Inferior parietal cortex (tissue), 1 donor: ENCODE measurements at regions not wholly inside any gene's neighbourhood (a gene's known extent, or its start where the extent isn't known, plus 50 kb on each side); places are given as distances from the start of the nearest gene placed in this dataset.

Experiments
- DNase-seq: peaks from one replicate; pipeline ENCODE4 v3.0.0-alpha.2; 2016; ENCODE audit errors: extremely low spot score

DNA sequence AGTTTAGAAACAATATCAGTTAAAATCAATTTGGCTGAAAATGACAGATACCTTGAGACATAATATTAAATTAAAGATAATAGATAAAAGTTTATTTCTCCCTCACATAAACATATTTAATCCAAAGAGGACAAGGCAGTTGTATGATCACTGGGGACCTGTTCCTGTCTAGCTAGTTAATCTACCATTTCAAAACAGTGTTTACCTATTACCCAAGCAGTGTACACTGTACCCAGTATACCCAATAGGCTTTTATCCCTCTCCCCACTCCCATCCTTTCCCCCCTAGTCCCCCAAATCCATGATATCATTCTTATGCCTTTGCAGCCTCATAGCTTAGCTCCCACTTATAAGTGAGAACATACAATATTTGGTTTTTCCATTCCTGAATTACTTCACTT lies 229.7 kb upstream of the LARGE1 start:
- no peak for DNase-seq

DNA sequence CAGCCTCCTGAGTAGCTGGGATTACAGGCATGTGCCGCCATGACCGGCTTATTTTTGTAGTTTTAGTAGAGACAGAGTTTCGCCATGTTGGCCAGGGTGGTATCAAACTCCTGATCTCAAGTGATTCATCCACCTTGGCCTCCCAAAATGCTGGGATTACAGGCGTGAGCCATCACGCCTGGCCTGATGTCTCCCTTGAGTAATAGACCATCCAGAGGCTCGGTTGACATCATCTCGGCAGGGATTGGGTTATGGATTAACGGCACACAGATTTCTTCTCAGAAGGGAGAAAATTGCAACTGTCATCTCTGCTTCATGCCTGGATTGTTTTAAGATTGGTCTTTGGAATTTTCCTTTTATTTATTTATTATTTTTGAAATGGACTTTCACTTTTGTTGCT lies 239.2 kb upstream of the LARGE1 start:
- DNase-seq = no peak

DNA sequence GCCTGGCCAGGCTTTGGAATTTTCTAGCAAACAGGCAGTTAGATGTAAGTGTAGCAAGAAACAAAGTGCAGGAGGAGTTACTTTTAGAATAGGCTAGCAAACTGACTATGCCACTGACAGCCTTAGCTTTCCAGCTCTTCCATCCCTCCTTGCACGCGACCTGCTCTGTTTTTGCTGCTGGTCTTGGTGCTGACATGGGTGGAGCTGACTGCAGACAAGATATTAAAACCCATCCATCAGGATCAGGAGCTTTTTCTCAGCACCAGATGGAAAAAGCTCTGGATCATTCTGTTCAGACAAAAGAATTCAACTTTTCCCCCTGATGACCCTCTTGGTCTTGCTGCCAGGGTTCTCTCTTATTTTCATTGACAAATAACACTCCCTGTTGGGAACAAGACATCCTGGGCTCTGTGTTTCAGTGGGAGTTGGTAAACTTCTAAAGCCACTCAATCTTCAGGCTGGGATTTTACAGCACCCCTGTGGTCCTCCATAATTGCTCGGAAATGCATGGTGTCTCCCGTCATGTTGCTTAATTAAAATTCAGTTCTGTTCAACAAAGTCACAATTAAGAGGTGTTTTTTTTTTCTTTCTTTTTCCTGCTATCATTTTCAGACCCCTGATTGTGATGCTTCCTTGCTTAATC lies 240.0 kb upstream of the LARGE1 start:
- DNase-seq = no peak

DNA sequence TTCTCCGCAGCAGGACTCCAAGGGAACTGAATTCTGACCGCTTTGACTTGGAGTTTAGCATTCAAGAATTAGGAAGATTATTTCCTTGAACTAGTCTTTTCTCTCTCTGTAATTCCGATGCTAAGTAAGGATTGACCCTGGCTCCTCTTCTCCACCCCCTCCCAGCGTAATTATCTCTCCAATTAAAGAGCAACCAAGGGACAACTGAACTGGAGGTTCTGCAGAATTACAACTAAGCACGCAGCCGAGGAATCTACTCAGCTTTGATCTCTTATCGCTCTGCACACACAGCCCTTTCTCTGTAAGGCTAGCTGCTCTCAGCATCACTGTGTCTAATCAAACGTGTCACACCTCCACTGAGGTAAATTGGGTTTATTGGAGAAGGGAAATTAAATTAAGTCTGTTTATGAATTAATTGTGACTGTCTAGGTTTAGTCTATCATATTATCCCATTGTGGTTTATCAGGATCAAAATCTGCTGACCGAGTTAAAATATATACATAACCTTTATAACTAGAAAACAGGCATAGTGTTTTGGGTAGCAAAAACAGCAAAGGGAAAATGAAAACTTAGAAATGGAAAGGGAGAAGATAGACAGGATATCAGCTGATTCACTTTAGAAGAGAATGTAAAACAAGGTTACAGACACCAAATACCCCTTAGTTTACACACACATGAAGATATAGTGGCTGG lies 241.3 kb upstream of the LARGE1 start:
- DNase-seq = no peak

DNA sequence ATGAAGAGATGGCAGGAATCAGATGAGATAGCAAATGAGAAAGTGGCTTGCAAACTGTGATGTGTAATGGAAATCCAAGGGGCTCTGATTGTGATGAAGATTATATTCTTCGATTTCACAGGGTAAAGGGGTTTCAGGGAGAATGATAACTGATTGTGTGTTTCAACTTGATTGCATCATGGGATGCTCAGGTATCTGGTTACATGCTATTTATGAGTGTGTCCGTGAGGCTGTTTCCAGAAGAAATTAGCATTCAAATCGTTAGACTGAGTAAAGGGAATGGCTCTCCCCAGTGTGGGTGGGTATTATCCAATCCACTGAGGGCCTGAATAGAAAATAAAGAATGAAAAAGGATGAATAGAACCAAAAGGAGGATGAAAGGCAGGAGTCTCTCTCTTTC lies 278.7 kb upstream of the LARGE1 start:
- no peak for DNase-seq

DNA sequence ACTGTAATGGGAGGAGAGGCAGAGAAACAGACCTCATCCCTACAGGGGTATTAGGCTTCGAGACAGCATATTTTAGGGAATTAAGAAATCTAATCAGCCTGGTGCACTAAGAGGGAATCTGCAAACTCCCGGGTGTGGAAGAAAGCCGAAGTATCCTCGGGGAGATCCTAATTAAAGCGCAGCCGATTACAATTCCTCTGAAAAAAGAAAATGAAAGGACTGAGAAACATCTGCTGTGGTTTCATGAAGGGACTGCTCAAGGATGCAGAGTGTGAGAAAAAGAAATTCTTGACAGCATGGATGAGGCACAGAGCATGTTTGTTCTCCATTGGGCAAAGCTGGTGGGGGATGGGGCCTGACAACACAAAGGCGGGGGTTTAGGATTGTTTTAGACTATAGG lies 290.0 kb upstream of the LARGE1 start:
- no peak for DNase-seq

DNA sequence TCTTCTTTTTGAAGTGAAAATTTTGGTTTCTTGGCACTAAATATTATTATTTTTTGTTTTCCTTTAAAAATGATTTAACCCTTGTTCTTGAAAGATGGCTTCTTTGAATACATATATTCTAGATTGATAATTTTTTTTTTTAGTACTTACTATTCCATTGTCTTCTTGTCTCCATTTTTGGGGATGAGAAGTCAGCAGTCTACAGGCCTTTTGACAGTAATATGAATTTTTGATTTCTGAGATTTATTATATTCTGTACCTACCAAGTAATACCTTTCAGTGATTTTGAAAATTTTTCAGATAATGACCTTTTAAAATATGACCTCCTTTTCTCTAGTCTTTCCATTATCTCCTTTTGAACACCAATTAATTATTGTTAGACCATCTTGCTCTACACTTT lies 294.1 kb upstream of the LARGE1 start:
- DNase-seq = no peak

DNA sequence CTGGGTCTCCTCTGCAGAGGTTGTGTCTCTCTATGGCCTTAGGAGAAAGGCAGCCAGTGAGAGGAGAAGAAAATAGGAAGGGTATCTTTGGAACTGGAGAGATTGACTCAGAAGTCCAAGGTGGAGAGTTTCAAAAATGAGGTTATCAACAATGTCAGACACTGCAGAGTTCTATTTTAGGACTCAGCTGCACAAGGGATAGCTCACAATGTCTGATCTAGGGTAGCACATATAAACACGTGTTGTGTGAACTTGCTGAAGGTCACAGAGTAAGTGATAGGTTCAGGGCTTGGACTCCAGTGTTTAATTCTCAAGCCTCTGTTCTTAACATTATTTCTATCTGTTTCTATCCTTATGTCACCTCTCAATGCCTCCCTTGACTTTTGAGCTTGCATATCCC lies 305.0 kb upstream of the LARGE1 start:
- no peak for DNase-seq

DNA sequence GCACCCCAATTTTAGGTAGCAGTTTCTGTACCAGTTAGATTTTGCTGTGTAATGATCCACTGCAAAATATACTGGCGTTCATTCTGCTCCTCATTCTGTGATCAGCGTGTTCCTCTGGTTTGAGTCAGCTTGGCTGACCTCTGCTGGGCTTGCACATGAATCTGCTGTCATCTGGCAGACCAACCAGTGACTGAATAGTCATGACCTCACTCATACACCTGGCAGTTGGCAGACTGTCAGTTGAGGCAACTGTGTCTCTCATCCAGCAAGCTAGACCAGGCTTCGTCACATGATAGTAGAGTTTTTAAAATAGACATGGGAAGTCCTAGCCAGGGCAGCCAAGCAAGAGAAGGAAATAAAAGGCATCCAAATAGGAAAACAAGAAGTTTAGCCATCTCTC lies 316.3 kb upstream of the LARGE1 start:
- DNase-seq = no peak

DNA sequence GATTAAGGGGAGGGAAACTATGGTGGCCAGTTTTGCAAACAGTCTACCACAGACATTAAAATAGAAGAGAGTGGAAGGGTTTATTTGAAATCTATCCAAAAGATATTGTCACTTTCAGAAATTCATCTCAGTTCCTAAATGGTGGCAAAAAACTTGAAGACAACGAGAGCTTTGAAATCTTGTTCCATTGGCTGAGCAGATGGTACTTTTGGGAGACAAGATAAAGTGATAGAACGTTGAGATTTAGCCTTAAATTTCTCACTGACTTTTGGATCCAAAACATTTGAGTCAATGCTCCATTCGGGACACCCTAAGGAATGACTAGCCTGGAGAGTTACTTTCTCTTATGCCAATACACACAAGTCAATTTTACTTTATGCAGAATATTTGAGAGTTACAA lies 319.1 kb upstream of the LARGE1 start:
- peak; percentile 16 for DNase-seq

DNA sequence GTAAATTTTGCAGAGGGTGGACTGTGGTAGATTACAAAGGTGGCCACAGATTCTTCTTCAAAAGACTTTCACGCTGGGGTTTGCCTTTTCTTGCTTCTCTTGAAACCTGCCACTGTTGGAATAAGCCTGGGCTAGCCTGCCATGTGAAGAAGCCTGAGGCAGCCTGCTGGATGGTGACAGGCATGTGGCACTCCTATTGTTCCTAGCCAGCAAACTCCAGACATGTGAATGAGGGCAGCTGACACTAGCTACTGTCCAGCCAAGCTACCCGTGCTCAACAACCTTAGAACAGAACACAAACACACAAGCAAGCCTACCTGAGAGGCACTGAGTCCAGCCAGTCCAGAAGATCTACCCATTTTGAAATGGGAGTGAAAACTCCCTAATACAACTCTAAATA lies 322.7 kb upstream of the LARGE1 start:
- DNase-seq = no peak

DNA sequence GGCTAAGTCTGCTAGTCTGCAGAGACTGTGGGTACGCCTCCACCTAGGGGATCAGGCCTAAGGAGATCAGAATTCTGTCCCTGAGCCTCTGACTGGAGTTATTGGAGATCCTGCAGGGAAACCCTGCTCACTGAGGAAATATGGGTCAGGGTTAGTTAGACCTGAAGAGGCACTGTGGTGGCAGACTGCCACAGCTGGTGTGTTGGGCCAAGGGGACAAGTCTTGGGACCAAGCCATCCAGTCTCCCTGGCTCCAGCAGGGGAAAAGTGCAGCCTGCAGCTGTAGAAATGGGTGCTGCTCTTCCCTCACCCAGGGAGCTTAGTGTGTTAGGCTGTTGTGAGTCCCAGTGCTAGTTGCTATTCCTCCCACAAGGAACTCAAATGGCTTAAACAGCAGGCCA lies 334.8 kb upstream of the LARGE1 start:
- DNase-seq = no peak

DNA sequence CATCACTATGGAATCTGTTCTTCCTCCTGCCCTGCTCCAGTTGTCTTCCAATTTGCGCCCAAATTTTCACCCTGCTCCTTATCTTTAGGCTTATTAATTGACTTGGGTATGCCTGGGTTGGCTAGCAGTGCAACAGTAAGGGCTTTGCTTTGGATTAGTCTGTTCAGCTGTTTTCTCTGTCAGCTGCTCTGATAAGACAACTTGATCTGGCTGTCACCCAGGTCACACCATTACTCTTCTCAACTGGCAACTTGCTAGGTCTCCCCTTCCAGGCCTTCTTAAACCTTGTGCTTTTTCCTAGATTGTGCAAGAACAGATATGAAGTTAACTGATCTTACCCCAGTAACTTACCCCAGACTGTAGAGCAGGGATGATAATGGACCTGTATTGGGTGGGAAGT lies 357.8 kb upstream of the LARGE1 start:
- no peak for DNase-seq

DNA sequence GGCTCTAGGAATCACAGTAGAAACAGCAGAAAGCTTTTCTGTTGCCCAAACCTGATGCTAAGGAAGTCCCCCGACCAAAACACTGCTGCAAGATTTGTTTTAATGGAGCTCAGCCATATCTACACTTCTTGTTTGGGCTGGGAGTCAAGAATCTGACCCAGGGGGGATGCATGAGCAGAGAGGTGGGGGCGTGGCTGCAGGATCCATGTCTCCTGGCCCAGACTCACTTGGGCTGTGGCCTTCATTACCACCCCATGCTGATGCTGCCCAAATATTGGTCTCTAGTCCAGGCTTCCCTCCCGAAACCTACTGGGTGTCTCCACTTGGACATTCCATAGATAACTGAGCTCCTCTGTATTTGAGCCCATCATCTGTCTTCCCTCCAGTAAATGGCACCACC lies 361.5 kb upstream of the LARGE1 start:
- no peak for DNase-seq

DNA sequence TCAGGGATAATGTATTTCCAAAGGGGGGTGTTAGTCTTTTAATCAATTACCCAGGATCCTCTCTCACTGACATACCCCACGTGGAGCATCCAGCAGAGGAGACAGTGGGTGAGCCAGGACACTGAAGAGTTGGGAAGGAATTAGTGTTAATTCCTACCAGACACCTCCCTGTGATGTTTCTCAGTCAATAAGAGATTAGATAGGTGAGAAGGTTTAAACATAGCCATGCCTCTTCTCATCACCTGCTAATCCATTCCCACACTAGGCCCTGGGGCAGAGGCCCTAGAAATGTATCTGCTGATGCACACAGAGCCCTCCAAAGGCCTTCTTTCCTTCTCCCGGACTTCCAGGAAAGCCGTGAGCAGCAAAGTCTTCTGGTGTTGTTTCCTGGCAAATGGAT lies 363.6 kb upstream of the LARGE1 start:
- no peak for DNase-seq

DNA sequence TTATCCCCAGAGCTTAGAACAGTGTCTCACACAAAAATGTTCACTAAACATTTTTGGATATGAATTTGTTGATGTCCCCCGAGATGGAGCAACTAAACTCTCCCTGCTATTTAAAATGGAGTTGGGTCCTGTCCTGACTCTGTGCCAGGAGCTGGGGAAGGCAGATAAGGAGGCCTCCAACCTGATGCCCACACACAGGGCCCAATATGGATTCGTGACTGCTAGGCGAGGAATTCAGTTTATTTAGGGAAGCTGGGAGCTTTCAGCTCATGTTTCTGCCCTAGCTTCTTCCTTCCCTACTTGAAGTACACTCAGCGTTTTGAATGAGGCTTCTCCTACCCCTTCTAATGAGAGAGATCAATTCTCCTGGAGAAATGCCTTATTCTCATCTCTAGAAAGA lies 373.0 kb upstream of the LARGE1 start:
- DNase-seq = no peak

DNA sequence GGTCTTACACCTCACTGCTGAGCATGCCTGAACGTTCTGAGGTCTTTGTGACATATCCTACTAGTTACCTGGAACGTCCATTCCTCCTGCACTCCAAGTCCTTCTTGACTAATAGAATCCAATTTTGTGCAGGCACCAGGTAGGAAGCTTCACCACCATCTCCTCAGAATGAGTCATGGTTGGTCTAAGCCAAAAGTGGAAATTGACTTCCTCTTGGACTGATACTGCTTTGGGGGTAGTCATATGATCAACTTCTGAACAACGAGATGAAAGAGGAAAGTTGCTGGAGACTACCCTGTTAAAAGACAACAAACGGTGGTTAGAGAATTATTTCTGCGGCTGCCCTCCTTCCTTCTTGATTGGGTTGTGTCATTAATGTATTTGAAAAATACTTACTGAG lies 374.2 kb upstream of the LARGE1 start:
- DNase-seq = no peak

DNA sequence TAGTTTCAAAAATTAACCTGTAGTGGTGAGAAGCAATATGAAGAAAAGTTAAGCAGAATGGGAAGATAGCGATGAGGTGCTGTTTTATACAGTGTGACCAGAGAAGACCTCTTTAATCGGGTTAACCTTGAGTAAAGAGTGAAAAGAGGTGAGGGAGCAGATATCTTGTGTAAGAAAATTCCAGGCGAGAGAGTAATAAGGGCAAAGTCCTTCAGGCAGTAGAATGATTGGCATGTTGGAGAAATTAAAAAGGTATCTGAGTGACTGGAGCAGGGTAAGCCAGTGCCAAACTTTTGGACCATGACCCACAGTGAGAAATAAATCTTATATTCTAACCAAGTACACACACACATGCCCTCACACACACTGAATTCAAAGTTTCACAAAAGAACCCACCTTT lies 374.7 kb upstream of the LARGE1 start:
- DNase-seq = no peak

DNA sequence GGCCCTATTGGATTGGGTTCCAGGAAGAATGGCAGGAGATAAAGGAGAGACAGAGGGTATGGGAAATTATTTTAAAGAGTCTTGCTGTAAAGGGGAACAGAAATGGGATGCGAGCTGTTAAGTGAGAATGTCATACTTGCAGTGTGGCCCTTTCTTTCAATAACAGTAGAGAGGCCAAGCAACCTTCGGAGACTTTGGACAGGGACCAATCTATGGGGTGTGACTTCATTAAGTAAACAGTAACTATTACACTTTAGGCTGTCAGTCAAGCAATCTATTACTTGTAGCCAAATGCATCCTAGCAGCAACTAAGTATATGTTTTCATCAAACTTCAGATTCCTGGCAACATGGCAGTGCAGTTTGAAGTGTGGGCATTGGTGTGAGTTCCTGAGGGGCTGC lies 376.2 kb upstream of the LARGE1 start:
- DNase-seq = no peak

DNA sequence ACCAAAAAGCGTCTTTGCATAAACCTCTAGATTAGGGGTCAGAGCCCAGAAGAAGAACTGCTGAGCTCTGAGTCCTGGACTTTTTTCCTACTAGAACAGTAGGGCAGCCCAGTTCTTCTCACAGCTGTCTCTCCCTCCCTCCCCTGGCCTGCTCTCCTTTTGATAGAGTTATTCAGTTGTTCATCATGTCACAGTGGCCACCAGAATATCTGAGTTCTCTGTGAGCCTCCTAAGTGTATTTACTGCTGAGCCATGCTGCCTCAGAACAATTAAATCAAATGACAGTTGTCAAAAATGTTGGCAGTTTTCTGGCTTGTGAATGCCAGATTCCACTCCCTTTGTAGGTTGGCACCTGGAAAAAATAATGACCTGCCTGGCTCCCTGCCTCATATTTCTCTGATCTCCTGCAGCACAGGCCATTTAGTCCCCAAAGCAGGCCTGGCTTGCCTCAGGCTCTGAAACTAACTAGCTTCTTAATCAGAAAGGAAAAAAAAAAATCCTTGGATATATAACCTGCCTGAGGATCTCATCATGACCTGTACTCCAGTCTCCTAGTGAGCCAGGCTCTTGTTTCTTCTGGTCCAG lies 377.4 kb upstream of the LARGE1 start:
- DNase-seq = no peak

DNA sequence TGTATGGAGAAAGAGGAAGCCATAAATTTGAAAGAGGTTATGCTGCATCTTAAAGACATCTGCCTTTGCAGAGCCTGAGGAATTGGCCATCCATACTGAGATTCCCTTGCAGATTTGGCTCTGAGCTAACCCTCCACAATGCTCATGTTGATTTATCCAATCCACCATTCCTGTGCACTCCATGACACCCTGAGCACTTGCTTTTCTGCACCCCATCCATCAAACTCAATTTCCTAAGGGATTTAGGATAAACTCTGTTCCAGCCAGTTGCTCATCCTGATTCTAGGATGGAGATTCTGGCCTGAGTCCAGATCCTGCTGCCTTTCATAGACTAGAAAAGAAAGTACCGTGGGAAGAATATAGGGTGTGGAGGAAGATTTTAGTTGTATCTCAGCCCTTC lies 379.2 kb upstream of the LARGE1 start:
- no peak for DNase-seq

DNA sequence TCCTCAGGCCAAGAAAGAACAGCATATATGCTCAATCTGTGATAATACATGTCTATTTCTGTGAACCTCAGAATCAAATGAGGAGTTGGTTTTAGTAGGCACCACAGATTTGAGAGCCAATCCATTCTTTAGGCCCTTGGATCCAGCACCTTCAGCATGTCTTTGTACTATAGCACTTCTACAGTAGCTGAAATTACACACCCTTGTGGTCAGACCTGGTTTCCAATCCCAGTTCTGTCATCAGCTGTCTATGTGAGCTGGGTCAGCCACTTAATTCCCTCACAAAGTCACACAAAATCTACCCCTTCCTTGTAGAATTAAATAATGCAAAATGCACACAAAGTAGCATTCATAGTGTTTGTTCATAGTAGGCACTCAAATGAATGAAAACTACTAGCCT lies 381.3 kb upstream of the LARGE1 start:
- no peak for DNase-seq

DNA sequence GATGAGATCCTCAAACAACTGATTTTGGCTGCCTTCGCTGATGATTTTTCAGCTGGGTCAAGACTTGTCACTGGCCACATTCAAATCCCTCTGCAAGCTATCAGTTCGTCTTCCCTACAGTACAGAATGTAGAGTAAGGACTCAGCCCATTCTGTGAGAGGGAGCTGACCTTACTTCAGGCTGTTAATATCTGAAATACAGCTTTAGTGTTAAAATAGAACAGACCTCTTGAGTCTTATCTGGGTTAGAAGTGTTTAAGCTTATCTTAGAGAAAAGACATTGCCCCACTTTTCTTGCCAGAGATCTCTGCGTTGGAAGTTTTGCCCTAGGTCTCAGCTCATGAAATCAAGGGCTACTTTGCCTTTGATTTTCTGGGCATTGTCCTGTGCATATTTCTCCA lies 383.4 kb upstream of the LARGE1 start:
- DNase-seq = no peak

DNA sequence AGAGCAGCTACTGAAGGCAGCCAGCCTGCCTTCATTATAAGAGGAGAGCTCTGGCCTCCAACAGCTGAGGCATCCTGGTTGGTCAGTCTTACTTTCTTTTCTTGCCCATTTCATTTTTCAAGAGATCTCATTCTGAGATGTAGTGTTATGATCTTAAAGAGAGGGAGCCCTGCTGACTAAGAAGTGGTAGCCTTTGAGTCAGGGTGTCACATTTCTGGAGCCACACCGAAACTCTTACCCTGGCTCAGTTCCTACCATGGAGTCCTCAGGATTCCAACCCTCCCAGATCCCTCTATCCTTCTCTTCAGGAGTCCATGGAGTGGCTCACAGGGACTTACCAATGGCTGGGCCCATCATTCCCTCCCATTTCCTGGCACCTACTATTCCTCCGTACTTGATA lies 386.1 kb upstream of the LARGE1 start:
- DNase-seq = no peak
